ENCODE measurements at regions not wholly inside any gene's neighbourhood (a gene's known extent, or its start where the extent isn't known, plus 50 kb on each side); places are given as distances from the start of the nearest gene placed in this dataset.

DNA sequence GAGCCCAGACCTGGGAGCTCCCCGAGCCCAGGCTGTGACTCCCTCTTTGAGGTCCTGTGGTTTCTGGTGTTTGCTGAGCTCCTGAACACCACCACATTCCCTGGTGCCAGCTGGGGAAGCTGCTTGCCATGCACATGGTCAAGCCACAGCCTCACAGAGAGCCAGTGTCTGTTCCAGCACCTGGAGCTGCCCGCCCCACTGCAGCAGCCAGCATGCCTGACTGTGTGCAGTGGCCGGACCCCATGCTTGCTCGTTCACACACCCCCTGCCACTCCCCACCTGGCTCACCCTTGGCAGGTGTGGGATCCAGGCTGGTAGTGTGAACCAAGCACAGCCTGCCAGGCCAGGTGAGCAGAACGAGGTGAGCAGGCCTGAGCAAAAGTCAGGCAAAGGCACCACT lies 95.6 kb upstream of the FAM9C start:
- 29% methylated on average over 1 of the region's 5 CpGs; no CpG with 5 or more reads in 1 of the 2 experiments for WGBS, 2 experiments (ENCODE audit: extremely low coverage in 2 of 2, insufficient read length in 1 of 2)
- no TSS peak for BruUV-seq (replicated peaks)

More for the DNA sequence above, 95.6 kb upstream of the FAM9C start:
- Histone ChIP-seq H3K79me1 (ENCODE audit: low read depth in 1 of 2, low read length in 2 of 2) (no peaks in the 10 kb centered on the region), H3K4me3 (ENCODE audit: insufficient read depth, low read depth, low read length) (no peak overlapping the region), H3K18ac (ENCODE audit: low read depth, low read length) (no peak overlapping the region), H4K91ac (ENCODE audit: insufficient read depth, low read depth, low read length) (no peak overlapping the region), H3K27me3 (ENCODE audit: control insufficient read depth, insufficient read depth, low read length) (no peaks in the 10 kb centered on the region), H2BK5ac (ENCODE audit: low read depth, low read length, poor library complexity, severe bottlenecking) (no peak overlapping the region), H2BK15ac (ENCODE audit: low read depth, low read length) (no peak overlapping the region), H4K8ac (ENCODE audit: low read depth in 2 of 2, low read length in 2 of 2) (no peak overlapping the region), H2AK9ac (replicated peaks; ENCODE audit: low read depth, low read length, poor library complexity) (no peak overlapping the region), H3K9me3 (ENCODE audit: control insufficient read depth, insufficient read depth, low read length) (no peaks in the 10 kb centered on the region; the same call in 1 of the 2 replicates), H3K36me3 (ENCODE audit: control insufficient read depth, insufficient read depth, low read length) (no peaks in the 10 kb centered on the region), H4K20me1 (ENCODE audit: insufficient read depth, low read length) (no peaks in the 10 kb centered on the region), H3K9ac (ENCODE audit: low read depth, low read length) (no peak overlapping the region), H2BK120ac (ENCODE audit: low read depth, low read length) (no peak overlapping the region), H3K56ac (ENCODE audit: extremely low read depth, insufficient read depth, low read length) (no peak overlapping the region), H2AFZ (replicated peaks; ENCODE audit: low read length, poor library complexity) (no peak overlapping the region), H4K5ac (ENCODE audit: low read depth, low read length) (no peak overlapping the region), H3K4me1 (ENCODE audit: control insufficient read depth, insufficient read depth, low read length) (no peaks in the 10 kb centered on the region), H2AK5ac (ENCODE audit: low read depth, low read length) (no peak overlapping the region), H3K27ac (ENCODE audit: insufficient read depth, low read length) (no peak overlapping the region), H3K14ac (replicated peaks; ENCODE audit: low read depth, low read length) (no peak overlapping the region), H2BK20ac (ENCODE audit: low read depth, low read length) (no peak overlapping the region), H3K9me1 (ENCODE audit: insufficient read depth, low read length) (no peaks in the 10 kb centered on the region), H3K4me2 (ENCODE audit: low read depth, low read length) (no peak overlapping the region), H3K23ac (ENCODE audit: low read depth, low read length) (no peak overlapping the region), H3K4ac (ENCODE audit: low read depth, low read length) (no peak overlapping the region)
- no peak for TF ChIP-seq NFE2L2 (IDR thresholded peaks at IDR 0.05; ENCODE audit: low read depth, low read length)
- POLR2A ChIA-PET (ENCODE audit: unreplicated experiment) = no interaction called here
- intact Hi-C loops (cut with micrococcal nuclease) (no loop called here), dilution Hi-C loops (cut with HindIII; ENCODE audit: low sequenced_read_pairs, unreplicated experiment) (no loop called here), in situ Hi-C loops (cut with MboI; ENCODE audit: low sequenced_read_pairs) (no loop called here)
- CTCF ChIA-PET = no interaction called here
- DNase-seq = no peak
- no peak for ATAC-seq (ENCODE audit: low read depth)
